ENCODE measurements at regions not wholly inside any gene's neighbourhood (a gene's known extent, or its start where the extent isn't known, plus 50 kb on each side); places are given as distances from the start of the nearest gene placed in this dataset.
A peak's percentile ranks its signal among the peaks of the same experiment; 100 is the strongest.

DNA sequence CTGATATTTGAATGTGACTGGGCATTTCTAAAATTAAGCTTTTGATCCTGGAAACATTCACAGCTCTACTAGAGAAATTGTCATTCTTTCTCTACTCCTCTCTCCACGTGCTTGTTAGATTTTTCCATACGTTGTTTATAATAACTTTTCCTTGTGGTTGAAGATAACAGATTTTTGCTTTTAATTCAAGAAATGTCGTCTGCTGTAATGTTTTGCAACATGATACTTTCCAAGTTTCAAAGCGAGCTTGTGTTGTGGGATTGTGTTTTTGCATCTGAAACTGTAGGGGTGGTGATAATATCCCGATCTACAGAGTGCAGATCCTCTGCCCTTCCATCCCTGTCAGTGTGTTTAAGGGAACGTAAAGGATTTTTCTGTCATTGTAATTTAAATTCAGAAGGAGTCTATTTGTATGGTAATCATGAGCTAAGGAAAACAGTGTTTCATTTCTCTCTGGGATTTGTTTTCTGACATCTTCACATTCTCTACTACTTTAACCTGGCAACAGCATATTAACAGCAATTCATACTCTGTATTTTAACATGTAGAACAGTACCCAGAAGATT is 321.4 kb downstream of the FAT3 start:
- H2AK5ac ChIP-seq (ENCODE audit: low read depth, low read length): no peak overlapping the region
- no peaks in the 10 kb centered on the region for H3K79me2 ChIP-seq (ENCODE audit: control insufficient read depth in 1 of 2, insufficient read depth in 2 of 2, low read length in 2 of 2)
- no peak overlapping the region for H3K23ac ChIP-seq (ENCODE audit: insufficient read length)
- H3K14ac ChIP-seq (ENCODE audit: insufficient read length): no peak overlapping the region
- no peak overlapping the region for H4K91ac ChIP-seq (replicated peaks; ENCODE audit: insufficient read length, low read length)
- H3K36me3 ChIP-seq (ENCODE audit: control insufficient read depth in 2 of 4, insufficient read depth in 4 of 4, low read length in 3 of 4): no peaks in the 10 kb centered on the region
- H3K4me3 ChIP-seq (ENCODE audit: extremely low read depth in 1 of 4, insufficient read depth in 2 of 4, low read depth in 3 of 4, low read length in 4 of 4): peak overlapping the region in 1 of 4 experiments; percentile 22; a peak in 1 of 8 replicates
- no peak overlapping the region for H2AFZ ChIP-seq (ENCODE audit: low read length)
- H3K27me3 ChIP-seq (replicated peaks in 1 of 4; ENCODE audit: control insufficient read depth in 3 of 4, extremely low read depth in 1 of 4, insufficient read depth in 3 of 4, low read length in 3 of 4): no peaks in the 10 kb centered on the region
- peaks cover 1 to 32% (median 14%) of the 10 kb centered on the region in 4 experiments for H3K4me1 ChIP-seq (replicated peaks in 1 of 4; ENCODE audit: control insufficient read depth in 3 of 4, insufficient read depth in 4 of 4, low read length in 3 of 4)
- H3K27ac ChIP-seq (ENCODE audit: low read depth, low read length): no peak overlapping the region
- 30% methylated on average over 6 of the region's 6 CpGs; no CpG with 5 or more reads in 1 of the 2 experiments for WGBS, 2 experiments (ENCODE audit: extremely low coverage in 1 of 2, insufficient coverage in 1 of 2, insufficient read length in 1 of 2, insufficient replicate concordance in 2 of 2, low coverage in 1 of 2, low lambda C conversion rate in 2 of 2, missing lambda C conversion rate in 1 of 2)
- H3K79me1 ChIP-seq (ENCODE audit: low read depth, low read length): no peaks in the 10 kb centered on the region
- H3K4me2 ChIP-seq (ENCODE audit: insufficient read depth in 1 of 2, low read depth in 2 of 2, low read length in 2 of 2): peak overlapping the region; percentile 16 to 41
- H4K20me1 ChIP-seq (replicated peaks in 1 of 2; ENCODE audit: control insufficient read depth in 1 of 2, insufficient read depth in 2 of 2, low read length in 2 of 2): no peaks in the 10 kb centered on the region
- H2BK12ac ChIP-seq (ENCODE audit: low read depth, low read length): no peak overlapping the region
- no peak overlapping the region for H3K18ac ChIP-seq (ENCODE audit: extremely low read depth, low read length)
- no peak overlapping the region for H3K9ac ChIP-seq (replicated peaks in 1 of 4; ENCODE audit: extremely low read depth in 1 of 4, low read depth in 3 of 4, low read length in 3 of 4)
- H3K56ac ChIP-seq (replicated peaks; ENCODE audit: insufficient read length, low read depth, low read length): no peak overlapping the region
- H4K8ac ChIP-seq (ENCODE audit: extremely low read depth, insufficient read depth, low read length): no peak overlapping the region
- ChIA-PET POLR2A (ENCODE audit: partially characterized antibody) (no interaction called here), CTCF (ENCODE audit: partially characterized antibody) (interaction anchor here (0.6 to 2.3 kb wide), 3 partner anchors 9 to 248 kb away, joined by 3 to 6 read pairs (median 3); no protein-coding TSS in a partner anchor)
- FAIRE-seq (no peak), DNase-seq (ENCODE audit: low read depth in 1 of 2, low spot score in 2 of 2) (no peak)
- no peak overlapping the region for H2BK5ac ChIP-seq (ENCODE audit: low read depth, low read length)
- no peaks in the 10 kb centered on the region for H3K9me3 ChIP-seq (ENCODE audit: insufficient read depth in 2 of 2, low read depth in 1 of 2, low read length in 1 of 2)
- no peaks in the 10 kb centered on the region for H3K23me2 ChIP-seq (ENCODE audit: low read depth, low read length)
- no peak overlapping the region for H2BK15ac ChIP-seq (ENCODE audit: low read length)
- H2BK120ac ChIP-seq (replicated peaks; ENCODE audit: low read depth, low read length): no peak overlapping the region
- TF ChIP-seq RXRA (IDR thresholded peaks at IDR 0.05; ENCODE audit: insufficient read depth, low read depth, low read length) (no peak), SIRT6 (IDR thresholded peaks at IDR 0.05; ENCODE audit: low read length) (no peak), MAX (IDR thresholded peaks at IDR 0.05) (no peak), SIX5 (IDR thresholded peaks at IDR 0.05; ENCODE audit: low read depth, low read length) (no peak), PHF8 (conservative IDR thresholded peaks at IDR 0.05; ENCODE audit: low read depth, low read length) (no peak), BRCA1 (IDR thresholded peaks at IDR 0.05; ENCODE audit: low read depth, low read length) (no peak), NRF1 (IDR thresholded peaks at IDR 0.05; ENCODE audit: low read depth, low read length) (no peak), POLR2A (IDR thresholded peaks at IDR 0.05; ENCODE audit: control extremely low read depth in 1 of 2, low read depth in 2 of 2, low read length in 2 of 2) (no peak), ZNF274 (IDR thresholded peaks at IDR 0.05; ENCODE audit: borderline replicate concordance, extremely low read depth, low read length) (no peak), FOSL1 (IDR thresholded peaks at IDR 0.05; ENCODE audit: insufficient read depth, low read depth, low read length) (no peak), USF2 (IDR thresholded peaks at IDR 0.05; ENCODE audit: low read length) (no peak), RBBP5 (IDR thresholded peaks at IDR 0.05; ENCODE audit: borderline replicate concordance, low read depth, low read length) (no peak)
- no peak overlapping the region for H2BK20ac ChIP-seq (ENCODE audit: low read length)
- no peak overlapping the region for H3K4ac ChIP-seq (replicated peaks; ENCODE audit: insufficient read length, low read depth, low read length)
- H4K5ac ChIP-seq (ENCODE audit: insufficient read length, low read depth, low read length): no peak overlapping the region
